HuH-7.5 (cell line): ENCODE measurements at regions not wholly inside any gene's neighbourhood (a gene's known extent, or its start where the extent isn't known, plus 50 kb on each side); places are given as distances from the start of the nearest gene placed in this dataset.
"Not testable (repeated sequence)": the region's sequence is repeated elsewhere in the genome, so short reads cannot be mapped to it uniquely, and the experiment has no call there.

Experiments used
- DNase-seq: peaks from one replicate; pipeline ENCODE4 v3.0.0; 2011; ENCODE audit warnings: low spot score

- DNase-seq, result no peak
These were observed 513.4 kb upstream of the FLRT2 start for GRCh38 chr14:85016496-85016895.

DNA sequence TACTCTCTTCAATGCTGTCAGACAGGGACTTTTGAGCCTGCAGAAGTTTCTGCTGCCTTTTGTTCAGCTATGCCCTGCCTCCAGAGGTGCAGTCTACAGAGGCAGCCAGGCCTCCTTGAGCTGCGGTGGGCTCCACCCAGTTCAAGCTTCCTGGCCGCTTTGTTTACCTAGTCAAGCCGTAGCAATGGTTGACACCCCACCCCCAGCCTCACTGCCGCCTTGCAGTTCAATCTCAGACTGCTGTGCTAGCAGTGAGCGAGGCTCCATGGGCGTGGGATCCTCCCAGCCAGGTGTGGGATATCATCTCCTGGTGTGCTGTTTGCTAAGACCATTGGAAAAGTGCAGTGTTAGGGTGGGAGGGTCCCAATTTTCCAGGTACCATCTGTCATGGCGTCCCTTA, 506.1 kb upstream of the FLRT2 start:
- not testable (repeated sequence) for DNase-seq

DNA sequence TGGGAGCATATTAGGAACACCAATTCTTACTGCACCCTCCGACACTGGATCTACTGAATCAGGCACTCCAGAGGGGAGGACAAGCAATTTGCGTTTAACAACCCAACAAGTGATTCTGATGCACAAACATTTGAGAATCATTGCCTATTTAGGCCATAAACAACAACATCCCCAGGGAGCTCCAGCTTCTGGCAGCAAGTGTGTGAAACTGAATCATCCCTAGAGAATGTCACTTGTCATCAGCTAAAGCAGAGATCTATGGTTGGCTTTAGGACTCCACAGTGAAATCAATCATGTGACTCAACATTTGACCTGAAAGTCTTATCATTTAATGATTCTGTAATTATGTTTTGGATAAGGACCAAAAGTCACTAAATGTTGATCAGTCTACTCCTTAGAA, 505.0 kb upstream of the FLRT2 start:
- no peak for DNase-seq

GRCh38 chr14:85027681-85028370, 502.1 kb upstream of the FLRT2 start:
- DNase-seq, result no peak

DNA sequence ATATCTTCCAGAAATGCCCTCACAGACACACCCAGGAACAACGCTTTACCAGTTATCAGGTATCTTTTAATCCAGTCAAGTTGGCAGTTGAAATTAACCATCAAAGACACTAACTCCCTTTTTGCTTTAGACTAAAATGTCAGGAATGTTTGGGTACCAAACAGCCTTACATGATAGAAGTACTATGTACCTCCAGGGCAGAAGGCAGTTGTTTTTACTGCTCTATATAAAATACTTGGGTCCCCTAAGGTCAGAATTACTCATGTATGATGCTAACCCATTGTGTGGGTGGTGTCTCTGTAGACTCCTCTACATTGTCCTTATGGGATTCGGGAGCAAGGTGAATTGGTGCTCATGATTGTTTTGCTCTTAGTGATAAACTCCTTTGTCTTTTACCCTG, 492.5 kb upstream of the FLRT2 start:
- no peak for DNase-seq

GRCh38 chr14:85038526-85039352, 491.2 kb upstream of the FLRT2 start:
- no peak for DNase-seq

DNA sequence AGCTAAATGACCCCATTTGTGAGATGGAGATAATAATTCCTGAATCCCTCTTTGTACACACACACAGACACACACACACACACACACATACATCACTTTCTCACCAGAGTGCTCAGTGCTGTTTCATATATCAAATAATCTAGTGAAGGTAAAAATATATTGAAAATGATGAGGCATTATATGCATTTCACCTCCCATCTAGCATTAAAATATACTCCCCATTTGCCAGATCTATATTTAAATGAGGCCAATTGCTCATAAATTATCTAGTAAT, 490.7 kb upstream of the FLRT2 start:
- no peak for DNase-seq

GRCh38 chr14:85040046-85040685, 489.8 kb upstream of the FLRT2 start:
- no peak for DNase-seq

GRCh38 chr14:85041618-85042017, 488.3 kb upstream of the FLRT2 start:
- no peak for DNase-seq

DNA sequence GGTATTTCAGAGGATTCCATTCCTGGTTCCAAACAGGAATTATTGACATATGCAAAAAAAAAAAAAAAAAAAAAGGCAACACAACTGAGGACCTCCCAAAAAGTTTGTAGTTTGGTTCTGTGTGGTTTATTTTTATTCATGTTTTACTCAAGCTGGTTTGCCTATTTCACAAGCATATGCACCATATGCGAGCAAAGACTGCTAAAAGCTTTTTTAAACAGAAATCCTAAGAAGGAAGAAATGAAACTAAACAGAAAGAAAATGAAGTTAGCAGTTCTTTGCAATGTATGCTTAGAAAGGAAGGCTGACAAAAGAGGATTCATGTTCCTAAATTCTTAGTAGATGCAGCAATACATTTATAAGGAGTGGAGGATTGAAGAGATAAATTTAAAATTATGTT, 487.6 kb upstream of the FLRT2 start:
- no peak for DNase-seq

DNA sequence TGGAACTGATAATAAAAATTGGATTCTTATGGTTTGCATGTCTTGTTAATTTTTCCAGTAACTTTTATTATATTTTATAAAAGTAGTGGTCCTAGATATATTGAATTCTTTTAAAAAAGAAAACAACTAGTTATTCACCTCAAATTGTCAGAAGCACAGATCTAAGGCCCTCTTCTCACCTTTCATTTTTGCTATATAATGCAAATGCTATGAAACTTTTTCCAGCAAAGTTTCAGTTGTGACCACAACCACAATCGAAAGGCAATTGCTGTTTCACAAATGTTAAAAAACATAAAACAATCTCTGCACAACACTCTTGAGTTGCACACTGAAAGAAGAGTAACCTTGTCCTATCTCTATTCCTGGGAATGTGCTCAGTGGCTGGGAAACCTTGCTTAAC, 479.8 kb upstream of the FLRT2 start:
- no peak for DNase-seq

DNA sequence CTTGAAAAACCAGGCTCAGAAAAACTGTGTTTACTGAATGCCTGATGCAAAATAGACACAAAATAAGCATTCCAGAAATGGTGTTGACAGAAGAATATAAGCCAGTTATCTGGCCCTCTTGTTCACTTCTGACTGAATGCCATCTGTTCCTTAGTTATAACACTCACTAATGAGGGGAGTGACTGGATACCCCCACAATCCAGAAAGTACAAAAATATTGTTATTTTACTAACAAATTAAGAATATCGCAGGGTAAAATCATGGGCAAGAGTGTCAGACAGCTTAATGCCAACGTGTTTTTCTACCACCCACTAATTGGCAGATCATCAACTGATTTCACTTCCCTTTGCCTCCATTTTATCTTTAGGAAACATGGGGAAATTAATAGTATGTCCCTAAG, 477.3 kb upstream of the FLRT2 start:
- no peak for DNase-seq

GRCh38 chr14:85054178-85054577, 475.8 kb upstream of the FLRT2 start:
- DNase-seq, result no peak

DNA sequence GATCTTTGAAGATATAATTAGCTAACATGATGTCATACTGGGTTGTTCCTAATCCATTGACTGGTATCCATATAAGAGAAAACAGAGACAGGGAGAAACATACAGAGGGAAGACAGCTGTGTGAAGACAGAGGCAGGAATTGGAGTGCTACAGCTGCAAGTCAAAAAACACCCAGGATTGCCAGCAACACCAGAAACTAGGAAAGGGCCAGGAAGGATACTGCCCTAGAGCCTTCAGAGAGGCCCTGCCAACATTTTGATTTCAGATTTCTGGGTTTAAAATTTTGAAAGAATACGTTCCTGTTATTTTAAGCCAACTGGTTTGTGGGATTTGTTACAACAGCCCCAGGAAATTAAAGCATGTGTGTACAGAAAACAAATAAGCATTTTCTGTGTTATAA, 473.7 kb upstream of the FLRT2 start:
- no peak for DNase-seq

DNA sequence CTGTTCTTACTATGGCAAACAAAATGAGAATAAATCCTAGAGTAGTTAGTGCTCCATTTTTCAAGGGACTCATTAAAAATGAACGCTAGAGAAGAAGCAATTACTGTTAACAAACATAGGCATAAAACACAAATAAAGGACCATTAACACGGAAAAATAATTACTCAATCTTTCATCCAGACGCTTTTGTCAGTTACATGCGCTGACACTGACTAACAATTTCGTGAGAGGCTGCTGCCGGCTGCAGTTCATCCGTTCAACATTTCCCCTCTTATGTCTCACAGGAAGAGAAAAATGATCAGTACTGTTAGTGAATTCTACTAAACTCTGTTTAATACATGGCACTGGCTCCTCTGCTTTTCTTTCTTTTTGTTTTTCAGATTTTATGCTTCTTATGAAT, 472.7 kb upstream of the FLRT2 start:
- DNase-seq, result no peak

GRCh38 chr14:85058150-85058549, 471.8 kb upstream of the FLRT2 start:
- DNase-seq, result no peak

- DNase-seq, result no peak
These were observed 469.8 kb upstream of the FLRT2 start for GRCh38 chr14:85060121-85060520.

- DNase-seq, result no peak
These were observed 468.7 kb upstream of the FLRT2 start for GRCh38 chr14:85061256-85061655.

GRCh38 chr14:85063747-85064146, 466.2 kb upstream of the FLRT2 start:
- no peak for DNase-seq

DNA sequence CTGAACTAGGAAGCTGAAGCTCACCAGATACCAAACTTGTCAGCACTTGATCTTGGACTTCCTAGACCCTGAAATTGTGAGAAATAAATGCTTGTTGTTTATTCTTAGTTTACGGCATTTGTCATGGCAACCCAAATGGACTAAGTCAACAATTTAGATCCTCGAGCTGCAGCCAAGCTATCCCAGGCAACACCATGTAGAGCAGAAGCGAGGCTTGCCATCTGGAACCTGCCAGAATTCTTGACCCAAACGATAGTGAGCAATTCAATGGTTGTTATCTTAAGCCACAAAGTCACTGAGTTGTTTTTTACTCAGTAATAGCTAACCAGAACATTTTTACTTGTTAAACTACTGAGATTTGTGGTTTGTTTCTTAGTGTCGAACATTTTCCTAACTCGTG, 458.5 kb upstream of the FLRT2 start:
- no peak for DNase-seq

GRCh38 chr14:85074955-85075354, 455.0 kb upstream of the FLRT2 start:
- no peak for DNase-seq

DNA sequence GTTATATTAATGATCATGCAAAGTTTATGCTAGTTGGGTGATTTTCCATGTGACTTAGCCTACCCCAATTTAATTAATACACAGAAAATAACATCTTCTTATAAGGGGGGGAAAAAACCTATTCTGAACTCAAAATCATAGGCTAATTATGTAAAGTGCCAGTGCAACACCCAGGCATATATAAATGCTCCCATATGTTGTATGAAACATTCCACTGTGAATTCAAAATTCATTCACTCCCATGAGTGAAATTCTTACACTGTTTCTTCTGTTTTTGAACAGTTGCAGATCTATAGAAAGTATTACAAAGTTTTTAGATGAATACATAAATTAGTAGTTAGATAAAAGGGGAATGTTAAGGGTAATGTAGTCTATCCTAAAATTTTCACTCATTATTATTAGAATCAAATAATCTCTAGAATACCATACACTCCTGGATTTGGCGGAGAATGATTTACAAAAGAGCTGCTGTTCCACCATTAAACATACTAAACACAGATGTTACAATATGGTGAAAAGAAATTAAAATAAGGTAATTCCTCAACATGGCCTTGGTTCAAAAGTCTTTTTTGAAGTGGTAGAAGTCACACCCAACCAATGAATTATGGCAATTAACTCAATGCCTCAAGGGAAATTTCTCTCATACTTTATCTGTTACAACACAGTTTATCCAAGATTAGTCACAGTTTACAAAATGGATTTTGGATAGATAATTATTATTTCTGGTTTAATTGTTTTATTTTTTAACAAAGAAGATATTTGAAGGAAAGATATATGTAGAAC, 454.1 kb upstream of the FLRT2 start:
- DNase-seq, result no peak

DNA sequence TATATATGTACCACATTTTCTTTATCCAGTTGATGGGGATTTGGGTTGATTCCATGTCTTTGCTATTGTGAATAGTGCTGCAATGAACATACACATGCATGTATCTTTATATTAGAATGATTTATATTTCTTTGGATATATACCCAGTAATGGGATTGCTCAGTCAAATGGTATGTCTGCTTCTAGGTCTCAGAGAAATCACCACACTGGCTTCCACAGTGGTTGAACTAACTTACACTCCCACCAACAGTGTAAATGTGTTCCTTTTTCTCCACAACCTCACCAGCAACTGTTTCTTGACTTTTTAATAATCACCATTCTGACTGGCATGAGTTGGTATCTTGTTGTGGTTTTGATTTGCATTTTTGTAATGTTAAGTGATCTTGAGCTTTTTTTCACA, 452.2 kb upstream of the FLRT2 start:
- DNase-seq, result not testable (repeated sequence)
